GM13977 (cell line): ENCODE measurements at regions not wholly inside any gene's neighbourhood (a gene's known extent, or its start where the extent isn't known, plus 50 kb on each side); places are given as distances from the start of the nearest gene placed in this dataset.

Experiments
- DNase-seq: peaks from one replicate; pipeline ENCODE4 v3.0.0; 2012; ENCODE audit warnings: low spot score
- in situ Hi-C: fragments of 300-500 bp; cut with MboI; formaldehyde crosslinking; loops from one replicate; pipeline ENCODE4 v1.12.0; 2022; ENCODE audit warnings: low sequenced_read_pairs, low pct_unique_long_range_greater_than_20kb, mixed read lengths, inconsistent platforms; ENCODE audit not compliant: unreplicated experiment
- TF ChIP-seq, protein P1 (sequence below): IDR thresholded peaks from 2 replicates; pipeline ENCODE4 v1.5.1; 2012; ENCODE audit warnings: mild to moderate bottlenecking, control low read depth; ENCODE audit not compliant: insufficient read depth; ENCODE audit errors: extremely low read depth, missing control alignments

DNA sequence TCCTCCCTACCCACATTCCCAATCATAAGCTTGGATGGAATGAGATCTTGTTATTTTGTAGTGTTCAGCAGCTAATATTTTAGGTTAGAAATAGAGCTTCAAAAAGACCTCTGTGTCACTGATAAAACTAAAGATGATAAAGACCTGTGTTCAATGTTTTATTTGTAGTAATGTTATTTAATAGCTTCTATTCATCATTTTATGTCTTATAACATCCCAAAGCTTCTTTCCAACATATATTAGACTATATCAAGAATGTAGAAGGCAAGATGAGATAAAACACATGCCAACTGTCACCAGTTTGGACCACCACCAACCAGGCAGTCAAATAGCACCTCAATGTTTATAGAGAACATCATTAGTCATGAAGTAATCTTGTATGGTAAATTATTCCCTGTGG lies 409.5 kb upstream of the ITGA1 start:
- in situ Hi-C loops, result no loop called here

DNA sequence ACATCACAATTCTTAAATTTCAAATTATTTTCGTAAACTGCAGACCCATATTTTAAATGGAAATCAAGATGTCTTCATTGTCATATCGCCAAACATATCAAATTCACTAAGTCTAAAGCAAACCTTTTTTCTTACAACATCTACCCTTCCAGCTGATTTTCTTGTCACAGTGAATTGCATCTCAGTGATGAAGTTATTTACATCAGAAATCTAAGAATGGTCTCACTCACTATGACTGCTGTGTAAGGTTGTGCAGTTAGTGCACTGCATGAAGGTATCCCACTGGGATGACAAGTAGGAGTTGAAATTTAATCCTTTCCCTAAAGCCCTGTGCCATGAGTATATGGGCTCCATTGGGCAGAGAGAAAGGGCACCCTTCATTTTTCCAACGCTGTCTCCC lies 399.4 kb upstream of the ITGA1 start:
- DNase-seq, result no peak
- TF ChIP-seq, protein P1, sequence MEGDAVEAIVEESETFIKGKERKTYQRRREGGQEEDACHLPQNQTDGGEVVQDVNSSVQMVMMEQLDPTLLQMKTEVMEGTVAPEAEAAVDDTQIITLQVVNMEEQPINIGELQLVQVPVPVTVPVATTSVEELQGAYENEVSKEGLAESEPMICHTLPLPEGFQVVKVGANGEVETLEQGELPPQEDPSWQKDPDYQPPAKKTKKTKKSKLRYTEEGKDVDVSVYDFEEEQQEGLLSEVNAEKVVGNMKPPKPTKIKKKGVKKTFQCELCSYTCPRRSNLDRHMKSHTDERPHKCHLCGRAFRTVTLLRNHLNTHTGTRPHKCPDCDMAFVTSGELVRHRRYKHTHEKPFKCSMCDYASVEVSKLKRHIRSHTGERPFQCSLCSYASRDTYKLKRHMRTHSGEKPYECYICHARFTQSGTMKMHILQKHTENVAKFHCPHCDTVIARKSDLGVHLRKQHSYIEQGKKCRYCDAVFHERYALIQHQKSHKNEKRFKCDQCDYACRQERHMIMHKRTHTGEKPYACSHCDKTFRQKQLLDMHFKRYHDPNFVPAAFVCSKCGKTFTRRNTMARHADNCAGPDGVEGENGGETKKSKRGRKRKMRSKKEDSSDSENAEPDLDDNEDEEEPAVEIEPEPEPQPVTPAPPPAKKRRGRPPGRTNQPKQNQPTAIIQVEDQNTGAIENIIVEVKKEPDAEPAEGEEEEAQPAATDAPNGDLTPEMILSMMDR, result no peak
- in situ Hi-C loops, result no loop called here

More for the DNA sequence above, 409.5 kb upstream of the ITGA1 start:
- TF ChIP-seq, protein P1, result no peak
- no peak for DNase-seq

DNA sequence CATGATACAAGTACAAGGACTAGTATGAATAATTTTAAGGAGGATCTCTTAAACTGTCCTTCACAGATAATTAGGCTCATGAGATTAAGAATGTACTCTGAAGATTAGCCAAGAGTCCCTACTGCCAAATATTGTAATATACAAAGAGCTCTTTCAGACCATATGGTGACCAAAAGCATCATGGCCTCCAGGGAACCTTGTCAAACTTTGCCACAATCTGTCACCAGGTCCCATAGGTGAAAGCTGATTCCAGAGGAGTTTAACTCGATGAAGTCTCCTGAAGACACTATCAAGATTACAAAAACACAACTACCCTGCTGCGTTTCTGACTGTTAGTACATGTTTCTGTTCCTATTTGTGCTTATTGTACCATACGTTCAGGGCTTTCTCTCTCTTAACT lies 395.4 kb upstream of the ITGA1 start:
- no peak for DNase-seq
- in situ Hi-C loops, result no loop called here
- TF ChIP-seq, protein P1, result no peak

DNA sequence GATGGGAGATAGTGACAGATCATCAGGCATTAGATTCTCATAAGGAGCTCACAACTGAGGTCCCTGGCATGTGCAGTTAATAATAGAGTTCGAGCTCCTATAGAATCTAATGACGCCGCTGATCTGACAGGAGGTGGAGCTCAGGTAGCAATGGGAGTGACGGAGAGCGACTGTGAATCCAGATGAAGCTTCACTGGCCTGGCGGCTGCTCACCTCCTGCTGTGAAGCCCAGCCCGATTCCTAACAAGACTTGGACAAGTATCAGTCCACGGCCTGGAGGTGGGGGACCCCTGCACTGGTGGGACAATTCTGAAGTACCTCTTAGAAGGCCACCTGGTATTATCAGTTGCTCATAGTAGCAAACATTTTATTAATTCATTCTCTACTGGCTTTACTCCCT lies 377.9 kb upstream of the ITGA1 start:
- in situ Hi-C loops, result no loop called here
- TF ChIP-seq, protein P1, result no peak
- no peak for DNase-seq

DNA sequence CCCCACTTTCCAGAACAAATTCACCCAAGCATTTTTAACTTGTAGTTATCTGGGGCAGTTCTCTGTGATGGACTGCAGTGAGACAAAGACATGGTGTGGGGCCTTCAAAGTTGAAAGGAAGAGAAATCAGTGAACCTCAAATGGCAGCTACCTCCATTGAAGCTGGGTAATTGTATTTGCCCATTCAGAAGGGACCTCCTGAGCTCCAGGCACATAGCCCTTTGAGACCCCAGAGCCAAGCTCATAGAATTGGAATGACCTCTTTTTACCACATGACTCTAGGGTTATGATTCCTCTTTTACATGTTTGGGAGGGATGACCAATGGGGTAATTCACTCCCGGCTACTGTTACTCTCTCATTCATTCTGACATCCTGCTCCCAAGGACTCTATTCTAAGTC lies 368.4 kb upstream of the ITGA1 start:
- TF ChIP-seq, protein P1, result no peak
- DNase-seq, result no peak
- in situ Hi-C loops, result no loop called here

DNA sequence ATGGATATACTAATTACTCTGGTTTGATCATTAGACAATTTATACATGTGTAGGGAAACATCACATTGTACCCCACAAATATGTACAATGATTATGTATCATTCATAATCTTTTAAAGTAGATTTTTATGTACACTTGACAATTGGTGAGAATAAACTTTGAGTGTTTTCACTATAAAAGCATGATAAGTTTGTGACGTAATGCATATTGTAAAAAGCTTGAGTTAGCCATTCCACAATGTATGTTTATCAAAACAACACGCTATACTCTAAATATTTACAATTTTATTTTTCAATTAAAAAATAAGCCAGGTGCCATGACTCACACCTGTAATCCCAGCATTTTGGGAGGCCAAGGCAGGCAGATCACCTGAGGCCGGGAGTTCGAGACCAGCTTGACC lies 360.1 kb upstream of the ITGA1 start:
- DNase-seq, result no peak
- in situ Hi-C loops, result no loop called here
- TF ChIP-seq, protein P1, result no peak

DNA sequence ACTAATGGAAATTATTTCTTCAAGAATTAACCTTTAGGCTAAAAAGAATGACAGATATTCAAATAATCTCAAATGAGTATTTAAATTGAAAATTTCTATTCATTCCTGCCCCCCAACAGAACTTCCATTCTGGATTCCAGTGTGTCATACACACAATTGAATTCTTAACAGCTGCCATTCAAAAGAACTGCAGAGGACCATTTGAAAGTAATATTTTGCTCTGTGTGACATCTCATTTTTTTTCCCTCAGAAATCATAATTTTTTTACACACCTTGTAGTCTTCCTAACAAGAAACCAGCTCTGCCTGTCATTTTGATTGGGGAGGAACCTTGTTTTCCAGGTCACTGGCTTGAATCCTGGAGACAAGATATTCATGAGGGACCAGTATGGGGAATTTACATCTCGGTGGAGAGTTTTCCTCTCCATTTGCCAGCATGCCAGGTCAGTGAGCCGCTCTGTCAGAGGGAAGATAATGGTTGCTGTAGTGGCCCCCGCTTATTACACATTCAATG lies 358.7 kb upstream of the ITGA1 start:
- TF ChIP-seq, protein P1, result no peak
- in situ Hi-C loops, result no loop called here

More for the DNA sequence above, 358.7 kb upstream of the ITGA1 start:
- DNase-seq, result no peak
